Mesenchymal stem cell (in vitro differentiated cells and primary cell): ENCODE measurements at regions not wholly inside any gene's neighbourhood (a gene's known extent, or its start where the extent isn't known, plus 50 kb on each side); places are given as distances from the start of the nearest gene placed in this dataset.

Experiments
- DNase-seq: peaks from one replicate; pipeline ENCODE4 v3.0.0-alpha.2; 2013
- H2AFZ ChIP-seq: one replicate; pipeline ENCODE4 v1.6.1; 2013; ENCODE audit warnings: low read depth, mild to moderate bottlenecking, control low read depth, inconsistent platforms, low read length, moderate library complexity
- H2AK5ac ChIP-seq: 2 replicates; pipeline ENCODE4 v1.6.1; 2013; ENCODE audit warnings: low read length, moderate library complexity, mild to moderate bottlenecking, inconsistent platforms; ENCODE audit not compliant: severe bottlenecking
- H2BK120ac ChIP-seq: one replicate; pipeline ENCODE4 v1.6.1; 2013; ENCODE audit warnings: low read depth, mild to moderate bottlenecking, inconsistent platforms, low read length, moderate library complexity
- H2BK12ac ChIP-seq, 2 experiments: one replicate each; pipeline ENCODE4 v1.6.1; 2013; ENCODE audit warnings: inconsistent platforms in 2 of 2, low read length in 2 of 2, mild to moderate bottlenecking in 2 of 2, moderate library complexity in 2 of 2, control low read depth in 1 of 2
- H2BK15ac ChIP-seq: one replicate; pipeline ENCODE4 v1.6.1; 2013; ENCODE audit warnings: mild to moderate bottlenecking, low read depth, inconsistent platforms; ENCODE audit not compliant: poor library complexity, severe bottlenecking
- H2BK5ac ChIP-seq: 2 replicates; pipeline ENCODE4 v1.6.1; 2013; ENCODE audit warnings: low read depth, mild to moderate bottlenecking, low read length, control low read depth, inconsistent platforms; ENCODE audit not compliant: poor library complexity, severe bottlenecking
- H3K14ac ChIP-seq, 2 experiments: one replicate each; pipeline ENCODE4 v1.6.1; 2013; ENCODE audit warnings: inconsistent platforms in 2 of 2, low read length in 2 of 2, control low read depth in 1 of 2, mild to moderate bottlenecking in 1 of 2, moderate library complexity in 1 of 2
- H3K18ac ChIP-seq, 2 experiments: one replicate each; pipeline ENCODE4 v1.6.1; 2013; ENCODE audit warnings: inconsistent platforms in 2 of 2, low read length in 2 of 2, control low read depth in 1 of 2, low read depth in 1 of 2, mild to moderate bottlenecking in 1 of 2
- H3K23ac ChIP-seq, 2 experiments: one replicate each; pipeline ENCODE4 v1.6.1; 2013; ENCODE audit warnings: inconsistent platforms in 2 of 2, low read length in 2 of 2, mild to moderate bottlenecking in 2 of 2, moderate library complexity in 2 of 2, control low read depth in 1 of 2
- H3K27ac ChIP-seq: 2 replicates; pipeline ENCODE4 v1.5.1; 2013; ENCODE audit warnings: mild to moderate bottlenecking, moderate library complexity, low read length, control low read depth, inconsistent platforms; ENCODE audit not compliant: poor library complexity, severe bottlenecking
- H3K27me3 ChIP-seq, 2 experiments: 2 replicates each; pipeline versions ENCODE4 v1.6.1 to v1.7.0; 2013; ENCODE audit warnings: low read length in 2 of 2, mild to moderate bottlenecking in 2 of 2, moderate library complexity in 2 of 2, control low read depth in 1 of 2, inconsistent platforms in 1 of 2; ENCODE audit not compliant: control insufficient read depth in 1 of 2, insufficient read depth in 1 of 2
- H3K36me3 ChIP-seq, 2 experiments: 2 replicates each; pipeline versions ENCODE4 v1.6.1 to v1.7.0; 2013; ENCODE audit warnings: low read length in 2 of 2, control low read depth in 1 of 2, inconsistent platforms in 1 of 2, low read depth in 1 of 2, mild to moderate bottlenecking in 1 of 2; ENCODE audit not compliant: insufficient read depth in 2 of 2, control insufficient read depth in 1 of 2
- H3K4ac ChIP-seq, 2 experiments: one replicate each; pipeline ENCODE4 v1.6.1; 2013; ENCODE audit warnings: inconsistent platforms in 2 of 2, low read length in 2 of 2, mild to moderate bottlenecking in 2 of 2, moderate library complexity in 2 of 2, control low read depth in 1 of 2, low read depth in 1 of 2
- H3K4me1 ChIP-seq: 2 replicates; pipeline ENCODE4 v1.6.1; 2013; ENCODE audit warnings: low read depth, low read length, control low read depth; ENCODE audit not compliant: control insufficient read depth, insufficient read depth
- H3K4me2 ChIP-seq: 2 replicates; pipeline ENCODE4 v1.6.1; 2013; ENCODE audit warnings: low read length, mild to moderate bottlenecking, inconsistent platforms; ENCODE audit not compliant: poor library complexity, severe bottlenecking
- H3K4me3 ChIP-seq, 2 experiments: 2 replicates each; pipeline versions ENCODE4 v1.5.1 to v1.7.0; 2013; ENCODE audit warnings: low read length in 2 of 2, mild to moderate bottlenecking in 2 of 2, control low read depth in 1 of 2, low read depth in 1 of 2; ENCODE audit not compliant: insufficient read depth in 1 of 2
- H3K79me1 ChIP-seq: replicated peaks from 2 replicates; pipeline ENCODE4 v1.6.1; 2013; ENCODE audit warnings: mild to moderate bottlenecking, control low read depth, low read length, inconsistent platforms; ENCODE audit not compliant: poor library complexity, severe bottlenecking
- H3K9ac ChIP-seq: 2 replicates; pipeline ENCODE4 v1.7.0; 2013; ENCODE audit warnings: mild to moderate bottlenecking, low read length, moderate library complexity
- H3K9me3 ChIP-seq: 2 replicates; pipeline ENCODE4 v1.7.0; 2013; ENCODE audit warnings: mild to moderate bottlenecking, low read length; ENCODE audit not compliant: control insufficient read depth
- H4K8ac ChIP-seq: one replicate; pipeline ENCODE4 v1.6.1; 2013; ENCODE audit warnings: inconsistent platforms, mild to moderate bottlenecking, low read length, moderate library complexity
- H4K91ac ChIP-seq: one replicate; pipeline ENCODE4 v1.6.1; 2013; ENCODE audit warnings: mild to moderate bottlenecking, low read length, inconsistent platforms
- WGBS: methylation state at CpG from one replicate; pipeline ENCODE4 v1.1.7; 2013; ENCODE audit warnings: mixed read lengths; 5-methylcytosine and 5-hydroxymethylcytosine counted together

DNA sequence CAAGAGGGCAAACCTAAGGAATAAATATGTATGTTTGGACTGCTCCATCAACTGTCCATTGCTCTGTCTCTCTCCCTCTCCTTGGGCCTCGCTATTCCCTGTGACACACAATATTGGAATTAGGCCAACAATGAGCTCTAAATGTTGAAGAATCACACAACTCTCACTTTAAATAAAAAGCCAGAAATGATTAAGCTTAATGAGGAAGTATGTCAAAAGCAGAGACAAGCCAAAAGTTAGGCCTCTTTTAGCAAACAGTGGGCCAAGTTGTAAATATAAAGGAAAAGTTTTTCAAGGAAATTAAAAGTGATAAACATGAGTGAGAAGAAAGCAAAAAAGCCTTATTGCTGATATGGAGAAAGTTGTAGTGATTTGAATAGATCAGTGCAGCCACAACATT, 141.0 kb downstream of the VGLL3 start:
- H2BK15ac ChIP-seq, result no peak overlapping the region
- H2BK120ac ChIP-seq, result no peak overlapping the region
- H3K23ac ChIP-seq, result no peak overlapping the region
- H3K4me2 ChIP-seq, result no peak overlapping the region
- no peak overlapping the region for H4K8ac ChIP-seq
- WGBS, result 67% methylated on average over 1 of the region's 1 CpG
- no peak overlapping the region for H2BK5ac ChIP-seq
- no peak overlapping the region for H3K14ac ChIP-seq
- no peaks in the 10 kb centered on the region for H3K36me3 ChIP-seq
- no peaks in the 10 kb centered on the region for H3K4me1 ChIP-seq
- DNase-seq, result no peak
- H3K9ac ChIP-seq, result no peak overlapping the region
- no peaks in the 10 kb centered on the region for H3K27me3 ChIP-seq
- H3K9me3 ChIP-seq, result peaks cover 6% of the 10 kb centered on the region
- no peak overlapping the region for H3K27ac ChIP-seq
- no peak overlapping the region for H2BK12ac ChIP-seq
- H4K91ac ChIP-seq, result no peak overlapping the region
- no peak overlapping the region for H3K4me3 ChIP-seq
- H2AFZ ChIP-seq, result no peak overlapping the region
- no peak overlapping the region for H3K4ac ChIP-seq
- no peak overlapping the region for H2AK5ac ChIP-seq
- H3K79me1 ChIP-seq, result no peaks in the 10 kb centered on the region
- H3K18ac ChIP-seq, result no peak overlapping the region

GRCh38 chr3:86845726-86846125, 145.2 kb downstream of the VGLL3 start:
- no peaks in the 10 kb centered on the region for H3K79me1 ChIP-seq
- no peak overlapping the region for H2AK5ac ChIP-seq
- no peak overlapping the region for H3K23ac ChIP-seq
- no peak overlapping the region for H3K4ac ChIP-seq
- H3K4me2 ChIP-seq, result no peak overlapping the region
- no peak for DNase-seq
- no peak overlapping the region for H2AFZ ChIP-seq
- H2BK15ac ChIP-seq, result no peak overlapping the region
- H4K91ac ChIP-seq, result no peak overlapping the region
- H4K8ac ChIP-seq, result no peak overlapping the region
- peaks cover 6% of the 10 kb centered on the region for H3K9me3 ChIP-seq
- WGBS, result 70% methylated on average over 3 of the region's 4 CpGs
- H3K27ac ChIP-seq, result no peak overlapping the region
- H3K27me3 ChIP-seq, result no peaks in the 10 kb centered on the region
- H2BK120ac ChIP-seq, result no peak overlapping the region
- no peak overlapping the region for H3K9ac ChIP-seq
- no peak overlapping the region for H3K14ac ChIP-seq
- no peak overlapping the region for H2BK12ac ChIP-seq
- no peaks in the 10 kb centered on the region for H3K4me1 ChIP-seq
- H2BK5ac ChIP-seq, result no peak overlapping the region
- H3K36me3 ChIP-seq, result no peaks in the 10 kb centered on the region
- no peak overlapping the region for H3K18ac ChIP-seq
- H3K4me3 ChIP-seq, result no peak overlapping the region

- Histone ChIP-seq H2BK120ac (no peak overlapping the region), H2BK5ac (no peak overlapping the region), H3K14ac (no peak overlapping the region), H3K27ac (no peak overlapping the region), H3K23ac (no peak overlapping the region), H3K27me3 (no peaks in the 10 kb centered on the region), H3K79me1 (no peaks in the 10 kb centered on the region), H3K9me3 (no peaks in the 10 kb centered on the region), H3K4me2 (no peak overlapping the region), H3K18ac (no peak overlapping the region), H4K8ac (no peak overlapping the region), H3K4me3 (no peak overlapping the region), H3K4me1 (no peaks in the 10 kb centered on the region), H3K9ac (no peak overlapping the region), H2AK5ac (no peak overlapping the region), H2BK15ac (no peak overlapping the region), H2AFZ (no peak overlapping the region), H4K91ac (no peak overlapping the region), H3K4ac (no peak overlapping the region), H3K36me3 (no peaks in the 10 kb centered on the region), H2BK12ac (no peak overlapping the region)
- no peak for DNase-seq
- no CpG with 5 or more reads among the region's 2 CpGs for WGBS
These were observed 152.0 kb downstream of the VGLL3 start for GRCh38 chr3:86838927-86839326.

- no peak overlapping the region for H3K4me3 ChIP-seq
- no CpG with 5 or more reads among the region's 1 CpG for WGBS
- no peak overlapping the region for H2BK15ac ChIP-seq
- H3K18ac ChIP-seq, result no peak overlapping the region
- no peak for DNase-seq
- H3K4me1 ChIP-seq, result no peaks in the 10 kb centered on the region
- H2AFZ ChIP-seq, result no peak overlapping the region
- no peak overlapping the region for H3K4ac ChIP-seq
- H3K9ac ChIP-seq, result no peak overlapping the region
- no peak overlapping the region for H4K8ac ChIP-seq
- no peak overlapping the region for H4K91ac ChIP-seq
- no peaks in the 10 kb centered on the region for H3K27me3 ChIP-seq
- no peaks in the 10 kb centered on the region for H3K9me3 ChIP-seq
- no peak overlapping the region for H3K27ac ChIP-seq
- H2BK5ac ChIP-seq, result no peak overlapping the region
- no peak overlapping the region for H3K23ac ChIP-seq
- no peak overlapping the region for H2BK120ac ChIP-seq
- no peak overlapping the region for H2AK5ac ChIP-seq
- H3K4me2 ChIP-seq, result no peak overlapping the region
- H2BK12ac ChIP-seq, result no peak overlapping the region
- no peaks in the 10 kb centered on the region for H3K36me3 ChIP-seq
- no peak overlapping the region for H3K14ac ChIP-seq
- no peaks in the 10 kb centered on the region for H3K79me1 ChIP-seq
These were observed 153.1 kb downstream of the VGLL3 start for GRCh38 chr3:86837871-86838270.
